ENCODE measurements at regions not wholly inside any gene's neighbourhood (a gene's known extent, or its start where the extent isn't known, plus 50 kb on each side); places are given as distances from the start of the nearest gene placed in this dataset.

GRCh38 chr17:68731465-68731864 lies 130.3 kb upstream of the FAM20A start:
- TF ChIP-seq CTCF (IDR thresholded peaks at IDR 0.05) (no peak), POLR2A (IDR thresholded peaks at IDR 0.05) (no peak)

Measured in testis (tissue), 2 donors.